ENCODE measurements at regions not wholly inside any gene's neighbourhood (a gene's known extent, or its start where the extent isn't known, plus 50 kb on each side); places are given as distances from the start of the nearest gene placed in this dataset.
"Not testable (repeated sequence)": the region's sequence is repeated elsewhere in the genome, so short reads cannot be mapped to it uniquely, and the experiment has no call there.

DNA sequence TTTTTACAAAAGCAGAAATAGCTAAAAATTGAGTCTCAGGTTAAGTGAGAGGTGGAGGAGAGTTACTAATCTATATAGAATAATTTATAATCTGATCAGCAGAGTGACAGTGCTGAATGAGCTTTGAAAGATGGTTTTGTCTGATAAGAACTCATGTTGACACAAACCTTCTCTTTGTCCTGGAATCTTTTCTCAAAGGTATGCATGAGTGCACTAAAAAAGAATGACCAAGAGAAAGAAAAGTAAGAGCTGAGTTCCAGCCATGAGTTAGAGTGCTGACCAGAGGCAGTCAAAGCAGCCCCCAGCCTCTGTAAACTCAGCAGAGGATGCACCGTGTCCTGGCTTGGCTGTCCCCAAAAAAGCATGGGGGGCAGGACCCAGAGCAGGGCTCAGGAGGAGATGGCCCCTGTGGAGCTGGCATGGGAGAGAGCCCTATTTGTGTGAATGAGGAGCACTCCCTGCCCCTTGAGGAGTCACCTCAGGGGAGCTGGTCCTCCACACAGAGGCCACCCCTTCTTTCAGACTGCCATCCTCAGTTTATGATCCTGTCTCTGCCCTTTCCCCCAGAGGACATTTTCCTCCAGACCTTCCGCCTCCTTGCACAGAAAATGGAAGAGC is 129.8 kb downstream of the SEC23A start:
- DNase-seq: peak; percentile 13

DNA sequence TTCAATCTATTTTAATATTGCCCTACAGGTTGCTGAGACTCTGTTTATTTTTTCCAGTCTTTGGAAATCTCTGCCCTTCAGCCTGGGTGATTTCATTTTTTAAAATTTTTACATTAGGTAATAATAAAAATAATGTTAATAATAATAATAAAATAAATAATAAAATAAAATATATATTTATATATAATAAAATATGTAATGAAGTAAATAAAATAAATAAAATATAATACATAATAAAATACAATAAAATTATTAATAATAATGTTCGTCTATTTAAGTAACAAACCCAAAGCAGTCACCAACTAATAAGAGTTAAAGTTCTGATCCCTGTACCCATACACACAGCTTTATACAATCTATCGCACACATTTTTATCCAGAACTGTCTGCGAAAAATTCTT is 130.5 kb downstream of the SEC23A start:
- no peak for DNase-seq

DNA sequence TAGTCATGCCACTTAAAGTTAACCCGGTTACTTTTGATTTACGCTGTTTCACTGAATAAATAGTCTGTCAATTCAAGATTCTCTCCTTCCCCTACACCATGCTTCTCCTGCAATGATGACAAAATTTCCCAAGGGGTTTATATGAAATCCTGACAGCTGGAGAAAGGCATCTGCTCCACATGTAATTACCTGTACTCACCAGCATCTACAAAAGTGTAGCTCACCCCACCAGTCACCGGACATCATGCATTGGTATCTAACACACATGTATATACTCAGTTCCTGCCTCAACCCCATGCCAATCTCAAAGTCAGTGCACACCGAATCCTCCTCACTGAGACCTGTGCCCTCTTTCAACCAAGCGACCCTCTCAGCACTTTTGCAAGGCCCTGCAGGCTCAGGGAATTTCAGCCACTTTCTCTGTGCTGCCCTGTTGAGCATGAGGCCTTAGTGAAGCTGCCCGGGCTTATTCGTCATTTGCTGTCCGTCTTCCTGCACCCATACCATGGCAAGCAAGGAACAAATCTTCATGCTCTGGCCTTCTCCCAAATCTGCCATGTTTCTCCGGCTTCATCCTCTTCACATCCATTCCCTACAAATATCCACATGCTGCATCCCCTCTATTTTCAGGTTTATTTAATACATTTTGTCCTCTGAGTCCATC is 131.6 kb downstream of the SEC23A start:
- DNase-seq: peak; percentile 31

DNA sequence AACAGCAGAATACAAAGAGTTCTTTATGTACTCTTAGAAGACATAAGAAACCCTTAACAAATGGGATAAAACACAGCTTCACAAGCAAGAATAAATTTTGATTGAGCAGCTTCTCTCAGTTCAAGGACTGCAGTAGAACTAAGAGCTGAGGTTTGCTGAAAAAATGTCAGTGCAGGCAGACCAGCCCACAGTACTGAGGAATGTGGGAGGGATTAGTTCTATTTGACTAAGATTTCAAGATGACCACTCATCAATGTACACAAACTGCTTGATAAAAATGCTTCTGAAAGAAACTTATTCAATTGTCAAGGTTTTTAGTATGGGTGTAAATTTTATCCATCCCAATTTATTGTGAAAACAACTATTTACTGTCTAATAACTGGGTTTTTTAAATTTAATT is 138.4 kb downstream of the SEC23A start:
- no peak for DNase-seq

DNA sequence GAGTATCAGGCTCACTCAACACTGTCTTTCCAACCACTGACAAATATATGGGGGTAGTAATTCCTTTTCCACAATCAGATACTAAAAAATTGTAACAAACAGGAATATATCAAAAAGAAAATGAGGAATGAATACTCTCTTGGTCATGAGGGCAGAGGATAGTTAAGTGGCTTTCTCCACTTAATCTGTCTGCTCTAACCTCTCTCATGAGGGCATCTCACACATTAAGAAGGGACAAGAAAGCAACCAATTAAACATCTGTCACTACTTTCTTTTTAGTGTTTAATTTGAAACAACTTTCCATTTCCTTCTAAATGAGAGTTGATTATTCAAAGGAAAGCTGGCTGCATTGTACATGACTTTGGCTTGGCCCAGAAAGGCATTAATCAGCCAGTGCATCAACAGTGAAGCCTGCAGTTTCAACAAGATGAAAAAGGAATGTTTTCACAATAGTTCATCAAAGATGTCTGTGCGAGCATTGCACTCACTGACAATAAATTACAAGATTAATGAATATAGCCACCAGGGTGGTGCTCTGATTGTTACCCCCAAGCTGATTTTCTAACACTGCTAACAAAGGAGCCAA is 142.0 kb downstream of the SEC23A start:
- no peak for DNase-seq

DNA sequence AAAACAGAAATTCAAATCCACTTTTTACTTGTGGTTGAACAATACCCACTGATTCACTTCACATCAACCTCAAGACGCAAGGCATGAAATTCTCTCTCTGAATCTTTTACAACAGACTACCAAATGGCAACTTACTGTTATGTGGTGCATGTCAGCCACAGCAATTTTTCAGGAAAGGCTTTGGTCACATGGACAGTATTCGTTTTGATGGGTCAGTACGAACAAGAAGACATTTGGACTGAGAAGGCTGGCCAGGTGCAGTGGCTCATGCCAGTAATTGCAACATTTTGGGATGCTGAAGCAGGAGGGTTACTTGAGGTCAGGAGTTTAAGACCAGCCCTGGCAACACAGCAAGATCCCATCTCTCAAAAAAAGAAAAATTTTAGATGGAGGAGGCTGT is 144.0 kb downstream of the SEC23A start:
- no peak for DNase-seq

DNA sequence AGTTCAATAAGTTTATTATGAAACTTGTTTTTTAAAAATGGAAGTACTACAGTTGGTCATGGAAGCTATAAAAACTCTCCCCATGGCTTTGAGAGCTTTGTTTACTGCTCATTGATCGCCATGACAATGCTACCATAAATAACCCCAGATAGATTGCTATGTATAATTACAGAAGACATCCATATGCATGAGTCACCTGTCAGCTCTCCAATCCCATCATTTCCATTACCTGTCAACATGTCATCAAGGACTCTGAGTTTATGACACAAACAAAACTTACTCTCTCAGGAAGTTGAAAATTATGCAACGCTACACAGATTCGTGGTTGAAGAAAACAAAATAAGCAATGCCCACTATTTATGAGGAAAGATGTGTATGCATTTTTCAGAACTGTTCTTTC is 144.4 kb downstream of the SEC23A start:
- DNase-seq: no peak

DNA sequence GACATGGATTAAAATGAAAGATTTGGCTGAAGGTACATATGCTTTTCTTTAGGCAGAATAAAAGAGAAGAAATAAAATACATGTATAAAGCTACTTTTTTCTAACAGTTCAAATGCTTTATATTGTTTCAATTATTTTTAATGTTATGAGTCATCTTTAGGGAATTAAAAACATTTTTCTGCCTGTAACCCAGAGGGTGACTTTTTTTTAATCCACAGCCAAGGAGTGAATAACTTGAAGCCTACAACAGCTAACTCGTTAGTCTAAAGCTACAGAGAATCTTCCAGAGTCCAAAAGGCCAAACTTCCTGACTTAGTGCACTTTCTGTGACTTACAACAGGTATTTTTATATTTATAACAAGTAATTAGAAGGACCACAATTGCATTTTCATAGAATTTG is 151.6 kb downstream of the SEC23A start:
- DNase-seq: no peak

DNA sequence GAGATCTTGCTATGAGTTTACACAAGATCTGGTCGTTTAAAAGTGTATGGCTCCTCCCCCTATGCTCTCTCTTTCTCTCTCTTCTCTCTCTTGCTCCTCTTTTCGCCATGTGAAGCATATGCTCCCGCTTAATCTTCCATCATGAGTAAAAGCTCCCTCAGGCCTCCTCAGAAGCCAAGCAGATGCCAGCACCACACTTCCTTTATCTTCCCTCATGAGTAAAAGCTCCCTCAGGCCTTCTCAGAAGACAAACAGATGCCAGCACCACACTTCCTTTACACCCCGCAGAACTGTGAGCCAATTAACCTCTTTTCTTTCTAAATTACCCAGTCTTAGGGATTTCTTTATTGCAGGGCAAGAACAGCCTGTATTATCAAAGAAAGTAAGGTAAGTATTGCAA is 152.4 kb downstream of the SEC23A start:
- DNase-seq: no peak

DNA sequence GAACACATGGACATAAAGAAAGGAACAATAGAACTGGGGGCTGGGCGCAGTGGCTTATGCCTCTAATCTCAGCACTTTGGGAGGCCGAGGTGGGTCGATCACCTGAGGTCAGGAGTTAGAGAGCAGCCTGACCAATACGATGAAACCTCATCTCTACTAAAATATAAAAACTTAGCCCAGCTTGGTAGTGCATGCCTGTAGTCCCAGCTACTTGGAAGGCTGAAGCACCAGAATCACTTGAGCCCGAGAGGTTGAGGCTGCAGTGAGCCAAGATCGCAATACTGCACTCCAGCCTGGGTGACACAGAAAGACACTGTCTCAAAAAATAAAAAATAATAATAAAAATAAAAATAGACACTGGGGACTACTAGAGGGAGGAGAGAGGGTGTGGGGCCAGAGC is 154.5 kb downstream of the SEC23A start:
- DNase-seq: no peak

DNA sequence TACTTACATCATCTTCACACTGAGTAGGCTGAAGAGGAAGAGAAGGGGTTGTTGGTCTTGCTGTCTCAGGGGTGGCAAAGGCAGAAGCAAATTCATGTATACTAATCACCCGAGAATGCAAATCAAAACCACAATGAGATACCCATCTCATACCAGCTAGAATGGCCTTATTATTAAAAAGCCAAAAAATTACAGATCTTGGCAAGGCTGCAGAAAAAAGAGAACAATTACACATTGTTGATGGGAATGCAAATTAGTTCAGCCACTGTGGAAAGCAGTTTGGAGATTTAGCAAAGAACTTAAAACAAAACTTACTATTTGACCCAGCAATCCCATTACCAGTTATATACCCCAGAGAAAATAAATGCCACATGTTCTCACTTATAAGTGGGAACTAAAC is 154.9 kb downstream of the SEC23A start:
- no peak for DNase-seq

DNA sequence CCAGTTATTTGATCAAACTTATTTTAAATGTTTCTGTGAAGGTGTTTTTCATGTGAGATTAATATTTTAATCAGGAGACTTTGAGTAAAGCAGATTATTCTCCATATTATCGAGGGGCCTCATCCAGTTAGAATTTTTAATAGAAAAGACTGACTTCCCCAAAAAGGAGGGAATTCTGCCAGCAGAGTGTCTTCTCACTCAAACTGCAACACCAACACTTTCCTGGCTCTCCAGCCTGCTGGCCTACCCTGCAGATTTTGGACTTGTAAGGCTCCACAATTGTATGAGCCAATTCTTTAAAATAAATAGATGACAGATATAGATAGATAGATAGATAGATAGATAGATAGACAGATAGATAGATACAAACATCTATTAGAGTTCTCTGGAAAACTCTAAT is 155.7 kb downstream of the SEC23A start:
- no peak for DNase-seq

DNA sequence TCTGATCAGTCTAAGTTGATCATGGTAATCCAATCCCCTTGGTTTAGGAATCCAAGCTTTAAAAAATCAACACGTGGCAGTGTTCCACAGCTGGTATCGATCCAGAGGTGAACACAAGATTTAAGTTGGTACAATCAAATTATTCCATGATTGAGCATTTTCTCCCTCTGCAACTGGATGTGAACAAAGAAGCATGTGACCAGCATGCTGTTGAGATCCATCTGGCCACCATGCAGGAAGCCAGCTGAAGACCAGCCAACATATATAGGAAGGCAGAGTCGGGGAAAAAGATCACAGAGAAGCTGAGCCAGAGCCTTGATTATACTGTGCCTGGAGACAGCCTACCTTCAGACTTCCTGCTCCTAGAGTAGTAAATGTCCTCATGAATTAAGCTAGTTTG is 158.3 kb downstream of the SEC23A start:
- no peak for DNase-seq

DNA sequence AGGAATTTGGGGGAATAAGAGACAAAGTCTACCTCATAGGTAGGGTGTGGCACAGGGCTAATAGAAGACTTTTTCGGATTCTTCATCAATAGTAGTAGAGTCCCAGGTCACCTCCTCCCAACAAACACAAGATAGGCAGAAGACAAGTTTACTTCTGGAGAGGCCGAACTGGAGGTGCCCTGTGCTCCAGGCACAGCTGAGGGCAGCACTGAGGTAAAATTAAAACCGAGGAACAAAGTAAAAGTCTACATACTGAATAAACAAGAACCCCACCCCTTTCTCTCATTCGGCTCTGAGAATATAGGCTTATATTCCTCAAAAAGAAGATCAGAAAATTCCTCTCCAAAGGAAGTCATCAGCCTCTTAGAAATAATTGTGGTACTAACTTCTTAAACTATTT is 161.5 kb downstream of the SEC23A start:
- no peak for DNase-seq

DNA sequence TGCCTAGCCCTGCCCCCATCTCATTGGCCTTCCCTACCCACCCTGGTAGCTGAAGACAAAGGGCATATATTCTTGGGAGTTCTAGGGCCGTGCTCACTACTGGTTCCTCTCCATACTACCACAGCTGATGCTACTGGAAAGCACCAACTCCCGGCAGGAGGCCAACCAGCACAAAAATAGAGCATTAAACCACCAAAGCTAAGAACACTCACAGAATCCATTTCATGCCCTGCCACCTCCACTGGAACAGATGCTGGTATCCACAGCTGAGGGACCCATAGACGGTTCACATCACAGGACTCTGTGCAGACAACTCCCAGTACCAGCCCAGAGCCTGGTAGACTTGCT is 170.4 kb downstream of the SEC23A start:
- not testable (repeated sequence) for DNase-seq

DNA sequence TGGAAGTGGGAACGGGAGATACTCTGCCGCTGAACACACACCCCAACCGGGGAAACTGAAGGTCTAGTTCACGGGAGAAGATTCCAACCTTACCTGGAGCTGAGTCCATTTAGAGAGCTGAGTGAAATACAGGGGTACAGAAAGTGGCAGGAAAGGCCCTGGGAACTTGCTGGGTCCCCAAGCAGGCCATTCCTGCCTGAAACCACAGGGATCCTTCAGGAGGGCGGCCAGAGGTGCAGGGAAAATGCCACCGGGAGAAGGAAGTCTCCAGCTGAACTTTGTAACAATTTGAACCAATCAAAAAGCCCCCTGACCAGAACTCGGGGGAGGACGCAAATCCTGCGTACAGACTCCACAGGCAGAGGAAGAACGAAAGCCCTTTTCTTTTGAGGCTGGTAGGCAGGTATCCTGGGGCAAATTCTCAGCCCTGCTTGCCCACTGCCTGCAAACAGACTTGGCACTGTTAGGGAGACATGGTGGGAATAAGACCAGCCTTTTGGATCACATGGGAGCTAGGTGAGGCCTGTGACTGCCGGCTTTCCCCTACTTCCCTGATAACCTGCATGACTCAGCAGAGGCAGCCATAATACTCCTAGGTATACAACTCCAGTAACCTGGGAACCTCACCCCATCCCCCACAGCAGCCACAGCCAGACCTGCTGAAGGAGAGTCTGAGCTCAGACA is 170.9 kb downstream of the SEC23A start:
- DNase-seq: no peak

DNA sequence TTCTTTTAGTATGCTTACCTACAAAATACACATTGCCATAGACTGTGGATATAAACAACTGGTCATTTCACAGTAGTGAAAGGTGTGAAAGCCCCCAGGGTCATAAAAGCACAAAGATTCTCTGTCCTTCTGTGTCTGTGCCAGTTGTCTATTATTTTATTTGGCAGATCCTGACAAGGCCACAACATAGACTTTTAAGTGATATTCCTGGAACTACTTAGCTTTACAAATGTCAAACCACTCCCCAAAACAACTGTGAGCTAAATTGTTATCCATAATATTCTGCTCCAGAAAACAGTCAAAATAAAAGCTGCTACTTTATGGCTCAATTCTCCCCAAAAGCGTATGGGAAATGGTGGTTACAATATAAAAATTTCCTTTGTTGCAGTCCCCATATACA is 172.1 kb downstream of the SEC23A start:
- no peak for DNase-seq

DNA sequence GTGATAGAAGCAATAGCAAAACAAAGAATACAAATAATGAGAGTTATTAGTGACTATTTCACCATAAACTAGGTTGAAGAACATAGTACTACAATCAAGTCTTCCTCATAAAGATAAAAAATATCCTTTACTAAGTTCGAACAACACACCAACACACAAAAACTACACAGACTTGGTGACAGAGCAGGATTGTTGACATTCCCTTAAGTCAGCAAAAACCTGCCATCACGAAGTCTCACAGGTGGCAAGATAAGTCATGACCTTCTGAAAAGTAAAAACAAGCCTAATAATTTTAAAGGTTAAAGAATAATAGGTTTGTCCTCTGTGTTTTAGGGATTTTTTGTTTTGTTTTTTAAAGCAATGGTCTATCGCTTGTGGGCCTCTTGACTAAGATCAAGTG is 173.0 kb downstream of the SEC23A start:
- DNase-seq: no peak

DNA sequence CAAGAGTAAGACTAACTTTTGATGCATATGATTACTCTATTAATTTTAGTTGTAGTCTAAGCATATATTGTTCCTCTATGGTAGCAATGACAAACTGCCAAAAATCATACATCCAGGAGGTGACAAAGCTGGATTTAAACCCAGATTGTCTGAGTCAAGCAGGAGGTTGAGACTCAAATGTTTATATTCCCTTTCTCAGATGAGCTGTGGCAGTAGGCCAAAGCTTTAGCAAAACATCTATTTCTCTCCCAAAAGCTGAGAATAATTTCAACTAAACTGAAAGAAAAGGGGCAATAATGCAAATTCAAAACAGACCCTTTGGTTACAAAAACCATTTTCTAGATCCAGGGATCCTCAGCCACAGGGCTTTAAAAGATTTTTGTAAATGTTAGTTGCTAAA is 173.6 kb downstream of the SEC23A start:
- no peak for DNase-seq

DNA sequence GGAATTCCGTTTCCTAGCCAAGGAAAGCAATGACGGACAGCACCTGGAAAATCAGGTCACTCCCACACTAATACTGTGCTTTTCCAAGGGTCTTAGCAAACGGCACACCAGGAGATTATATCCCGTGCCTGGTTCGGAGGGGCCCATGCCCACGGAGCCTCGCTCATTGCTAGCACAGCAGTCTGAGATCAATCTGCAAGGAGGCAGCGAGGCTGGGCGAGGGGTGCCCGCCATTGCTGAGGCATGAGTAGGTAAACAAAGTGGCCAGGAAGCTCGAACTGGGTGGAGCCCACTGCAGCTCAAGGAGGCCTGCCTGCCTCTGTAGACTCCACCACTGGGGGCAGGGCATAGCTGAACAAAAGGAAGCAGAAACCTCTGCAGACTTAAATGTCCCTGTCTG is 181.1 kb downstream of the SEC23A start:
- not testable (repeated sequence) for DNase-seq

DNA sequence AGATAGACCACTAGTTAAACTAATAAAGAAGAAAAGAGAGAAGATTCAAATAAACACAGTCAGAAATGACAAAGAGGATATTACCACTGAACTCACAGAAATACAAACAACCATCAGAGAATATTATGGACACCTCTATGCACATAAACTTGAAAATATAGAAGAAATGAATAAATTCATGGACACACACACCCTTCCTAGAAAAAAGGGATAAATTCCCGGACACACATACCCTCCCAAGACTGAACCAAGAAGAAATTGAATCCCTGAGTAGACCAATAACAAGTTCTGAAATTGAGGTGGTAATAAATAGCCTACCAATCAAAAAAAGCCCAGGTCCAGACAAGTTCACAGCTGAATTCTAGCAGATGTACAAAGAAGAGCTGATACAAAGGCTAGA is 187.9 kb downstream of the SEC23A start:
- no peak for DNase-seq

DNA sequence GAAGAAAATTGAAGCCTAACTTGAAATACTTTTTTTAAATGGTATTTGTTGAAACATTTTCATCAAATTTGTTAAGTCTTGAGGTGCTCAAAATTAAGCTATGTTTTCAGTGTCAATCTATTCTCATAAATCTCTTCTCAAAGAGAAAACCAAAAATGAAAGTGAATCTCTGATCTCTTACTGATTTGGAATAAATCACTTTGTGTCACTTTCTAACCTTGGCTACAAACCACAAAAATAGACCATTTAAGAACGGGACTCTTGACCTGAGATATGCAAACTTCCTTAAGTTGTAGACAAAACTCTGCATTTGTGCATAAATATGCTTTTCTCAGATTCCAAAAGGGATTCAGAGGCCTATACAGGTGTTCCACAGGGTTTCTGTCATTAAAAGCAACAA is 192.9 kb downstream of the SEC23A start:
- DNase-seq: no peak

DNA sequence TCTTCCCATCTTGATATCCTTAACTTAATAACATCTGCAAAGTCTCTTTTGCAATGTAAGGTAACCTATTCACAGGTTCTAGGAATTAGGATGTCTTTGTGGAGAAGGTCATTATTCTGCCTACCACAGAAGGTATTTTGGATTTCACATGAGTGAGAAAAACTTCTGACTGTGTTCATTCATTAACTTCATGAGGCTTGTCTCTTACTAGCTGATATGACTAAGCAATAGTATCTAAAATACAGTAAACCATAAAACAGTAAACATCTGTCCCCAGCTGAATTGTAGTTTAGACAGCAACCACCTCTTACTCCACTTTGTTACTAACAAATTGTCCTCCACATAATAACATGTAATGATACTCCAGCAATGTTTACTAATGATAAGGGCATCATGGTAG is 198.1 kb downstream of the SEC23A start:
- DNase-seq: no peak

DNA sequence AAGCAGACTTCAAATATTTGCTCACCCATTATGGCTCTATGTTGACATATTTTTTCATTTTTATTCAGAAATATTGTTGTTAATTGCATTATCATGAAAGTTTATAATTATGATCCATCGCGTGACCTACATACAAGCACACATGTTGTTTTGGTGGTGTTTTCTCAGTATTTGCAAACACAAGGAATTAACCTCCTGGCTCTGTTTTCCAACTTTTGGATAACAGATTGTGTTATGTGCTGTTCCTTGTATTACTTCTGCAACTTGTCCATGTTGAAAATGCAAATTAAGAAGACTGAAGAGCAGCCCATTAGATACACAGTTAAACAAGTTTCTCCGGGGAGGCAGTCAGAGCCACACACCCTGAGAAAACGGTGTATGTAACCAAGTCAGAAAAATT is 201.2 kb downstream of the SEC23A start:
- DNase-seq: no peak

Data from retina (tissue), 1 donor.